Hippocampal formation (tissue), 2 donors: ENCODE measurements at regions not wholly inside any gene's neighbourhood (a gene's known extent, or its start where the extent isn't known, plus 50 kb on each side); places are given as distances from the start of the nearest gene placed in this dataset.

ENCODE experiments used
- DNase-seq, 2 donors: peaks; one replicate each; lab custom pipeline; 2025; lab: John Stamatoyannopoulos, UW

GRCh38 chr20:11820838-11821237 is 96.9 kb upstream of the BTBD3 start:
- no peak for DNase-seq

GRCh38 chr20:11822540-11822794 is 95.2 kb upstream of the BTBD3 start:
- no peak for DNase-seq

- peak in 1 of 2 donors; percentile 18 for DNase-seq
These were observed 91.4 kb upstream of the BTBD3 start for GRCh38 chr20:11826334-11826733.

DNA sequence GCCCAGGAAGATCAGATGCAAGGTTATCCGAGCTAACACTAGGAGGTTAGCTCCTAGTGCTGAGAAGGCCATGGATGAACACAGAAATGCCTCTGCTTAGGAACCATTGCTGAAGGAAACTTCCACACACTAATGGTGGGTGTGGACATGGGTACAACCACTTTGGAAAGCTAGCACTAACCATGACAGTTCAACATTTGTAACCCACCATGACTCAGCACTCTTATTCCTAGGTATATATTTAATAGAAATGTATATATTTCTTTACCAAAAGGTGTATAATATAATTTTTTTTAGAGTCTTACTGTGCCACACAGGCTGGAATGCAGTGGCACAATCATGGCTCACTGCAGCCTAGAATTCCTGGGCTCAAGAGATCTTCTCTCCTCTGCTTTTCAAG is 85.3 kb upstream of the BTBD3 start:
- DNase-seq: no peak

GRCh38 chr20:11832851-11833250 is 84.8 kb upstream of the BTBD3 start:
- DNase-seq: no peak

DNA sequence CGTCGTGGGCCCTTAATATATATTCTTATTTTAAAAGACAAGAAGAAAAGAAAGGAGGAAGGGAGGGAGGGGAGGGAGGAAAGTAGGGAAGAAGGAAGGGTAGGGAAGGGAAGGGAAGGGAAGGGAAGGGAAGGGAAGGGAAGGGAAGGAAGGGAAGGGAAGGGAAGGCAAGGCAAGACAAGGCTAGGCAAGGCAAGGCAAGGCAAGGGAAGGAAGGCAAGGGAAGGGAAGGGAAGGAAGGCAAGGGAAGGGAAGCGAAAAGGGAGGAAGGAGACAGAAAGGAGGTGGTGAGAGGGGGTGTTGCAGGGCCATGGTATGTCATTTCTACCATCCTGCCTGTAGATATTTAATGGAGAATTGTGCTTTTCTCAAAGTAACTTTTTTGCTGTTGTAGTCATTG is 83.9 kb upstream of the BTBD3 start:
- DNase-seq: no peak

GRCh38 chr20:11838076-11838636 is 79.5 kb upstream of the BTBD3 start:
- no peak for DNase-seq

GRCh38 chr20:11841972-11842461 is 75.7 kb upstream of the BTBD3 start:
- no peak for DNase-seq

DNA sequence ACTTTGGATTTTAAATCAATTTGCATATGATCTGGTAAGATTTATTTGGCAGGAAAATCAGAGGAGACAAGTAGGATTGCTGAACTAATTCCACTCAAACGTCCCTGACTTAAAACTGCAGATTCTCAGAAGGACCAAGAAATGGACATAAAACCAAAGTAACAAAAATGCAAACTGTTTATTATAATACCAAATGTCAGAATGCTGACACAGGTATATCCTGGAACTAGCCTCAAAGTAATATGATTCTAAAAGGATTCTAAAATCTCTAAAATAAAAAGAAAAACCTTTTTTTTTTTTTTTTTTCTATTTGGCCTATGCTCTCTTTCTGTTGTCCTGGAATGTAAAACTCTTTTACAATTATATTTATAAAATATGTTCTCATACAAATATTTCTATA is 74.4 kb upstream of the BTBD3 start:
- no peak for DNase-seq

- no peak for DNase-seq
These were observed 73.0 kb upstream of the BTBD3 start for GRCh38 chr20:11844691-11845090.

- no peak for DNase-seq
These were observed 72.4 kb upstream of the BTBD3 start for GRCh38 chr20:11845340-11845739.

DNA sequence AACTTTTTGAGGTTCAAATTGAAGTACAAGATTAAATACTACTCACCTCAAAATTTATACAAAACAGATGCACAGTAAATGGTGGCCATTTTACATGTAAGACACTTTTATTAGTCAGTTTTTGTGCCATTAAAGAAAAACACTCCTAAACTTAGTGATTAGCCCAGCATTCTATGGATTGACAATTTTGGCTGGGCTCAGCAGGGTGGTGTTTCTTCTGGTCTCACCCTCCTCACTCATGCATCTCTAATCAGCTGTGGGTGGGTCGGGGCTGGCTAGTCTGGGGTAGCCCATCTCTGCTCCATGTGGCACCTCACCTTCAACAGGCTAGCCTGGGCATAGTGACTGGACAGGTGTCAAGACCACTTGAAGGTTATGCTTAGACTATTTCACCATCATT is 71.6 kb upstream of the BTBD3 start:
- no peak for DNase-seq

GRCh38 chr20:11847827-11848226 is 69.9 kb upstream of the BTBD3 start:
- no peak for DNase-seq

DNA sequence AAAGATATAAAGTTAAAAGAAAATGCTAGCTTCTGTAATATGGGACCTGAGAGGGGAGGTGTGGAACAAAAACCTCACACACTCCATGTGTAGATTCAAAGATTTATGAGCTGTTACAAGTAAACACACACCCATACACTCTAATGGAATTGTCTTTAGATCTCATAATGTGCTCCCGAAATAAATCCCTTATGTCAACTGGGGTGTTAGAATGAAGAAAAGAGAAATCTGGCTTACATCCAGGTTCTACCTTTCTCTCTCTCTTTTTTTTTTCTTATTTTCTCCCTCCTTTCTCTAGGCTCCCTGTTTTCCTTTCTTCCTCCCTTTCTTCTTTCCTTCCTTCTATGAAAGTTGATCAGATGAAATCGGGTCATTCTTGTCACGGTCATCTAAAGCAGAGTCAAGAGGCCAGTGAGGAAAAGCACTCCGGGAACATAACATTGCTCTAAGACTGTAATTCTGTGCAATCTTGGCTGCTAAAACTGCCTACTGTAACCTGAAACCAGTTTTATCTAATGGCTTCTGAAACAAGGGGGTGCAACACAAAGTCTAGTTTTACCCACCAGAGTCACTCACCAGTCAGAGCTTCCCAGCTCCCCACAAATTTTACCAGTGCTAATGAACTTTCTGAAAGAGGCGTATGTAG is 68.3 kb upstream of the BTBD3 start:
- no peak for DNase-seq

- DNase-seq: no peak
These were observed 67.6 kb upstream of the BTBD3 start for GRCh38 chr20:11849976-11850670.

- DNase-seq: no peak
These were observed 66.8 kb upstream of the BTBD3 start for GRCh38 chr20:11850901-11851300.

DNA sequence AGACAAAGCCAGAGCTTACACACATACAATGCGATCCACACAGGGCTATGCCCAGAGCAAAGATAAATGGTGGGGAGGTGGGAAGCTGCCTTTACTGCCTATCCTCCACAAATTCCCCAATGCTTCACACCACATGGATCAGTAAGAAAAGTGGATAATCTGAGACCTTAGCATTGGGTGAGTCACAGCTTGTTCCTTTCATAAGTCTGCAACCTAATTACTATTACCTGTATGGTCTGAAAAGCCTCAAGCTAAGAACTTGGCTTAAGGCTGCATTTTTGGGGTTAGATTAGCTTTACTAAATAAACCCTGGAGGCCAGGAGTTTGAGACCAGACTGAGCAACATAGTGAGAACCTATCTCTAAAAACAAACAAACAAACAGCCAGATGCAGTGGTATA is 66.0 kb upstream of the BTBD3 start:
- no peak for DNase-seq

DNA sequence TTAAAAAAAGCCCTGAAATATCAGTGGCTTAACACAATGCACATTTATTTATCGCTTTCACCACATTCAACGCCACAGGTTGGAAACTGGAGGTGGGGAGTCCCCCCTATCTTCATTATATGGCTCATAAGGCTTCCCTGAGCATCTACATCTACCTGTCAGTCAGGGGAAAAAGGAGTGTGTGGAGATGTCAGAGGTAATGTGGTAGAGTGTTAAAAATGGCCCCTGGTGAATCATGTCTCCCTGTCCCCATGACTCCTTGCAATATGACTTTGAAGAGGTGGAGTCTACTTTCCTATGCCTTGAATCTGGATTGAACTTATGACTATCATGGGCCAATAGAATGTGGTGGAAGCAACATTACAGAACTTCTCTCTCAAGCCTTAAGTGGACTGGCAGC is 65.5 kb upstream of the BTBD3 start:
- no peak for DNase-seq

- DNase-seq: no peak
These were observed 64.9 kb upstream of the BTBD3 start for GRCh38 chr20:11852811-11853210.

DNA sequence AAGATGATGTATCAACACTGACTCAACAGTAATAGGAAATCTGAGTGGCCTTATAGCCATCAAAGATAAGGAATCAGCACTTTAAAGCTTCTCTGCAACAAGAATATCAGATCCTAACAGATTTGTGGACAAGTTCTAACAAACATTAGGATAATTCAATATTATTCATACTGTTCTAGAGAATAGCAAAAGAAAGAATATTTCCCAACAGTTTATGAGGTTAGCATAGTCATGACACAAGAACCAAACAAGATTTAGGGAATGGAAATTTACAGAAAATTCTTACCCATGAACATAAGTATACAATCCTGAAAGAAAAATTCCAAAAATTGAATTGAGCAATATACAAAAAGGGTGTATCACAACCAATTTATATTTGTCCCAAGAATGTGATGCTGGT is 64.3 kb upstream of the BTBD3 start:
- no peak for DNase-seq

GRCh38 chr20:11861479-11861878 is 56.2 kb upstream of the BTBD3 start:
- DNase-seq: no peak

DNA sequence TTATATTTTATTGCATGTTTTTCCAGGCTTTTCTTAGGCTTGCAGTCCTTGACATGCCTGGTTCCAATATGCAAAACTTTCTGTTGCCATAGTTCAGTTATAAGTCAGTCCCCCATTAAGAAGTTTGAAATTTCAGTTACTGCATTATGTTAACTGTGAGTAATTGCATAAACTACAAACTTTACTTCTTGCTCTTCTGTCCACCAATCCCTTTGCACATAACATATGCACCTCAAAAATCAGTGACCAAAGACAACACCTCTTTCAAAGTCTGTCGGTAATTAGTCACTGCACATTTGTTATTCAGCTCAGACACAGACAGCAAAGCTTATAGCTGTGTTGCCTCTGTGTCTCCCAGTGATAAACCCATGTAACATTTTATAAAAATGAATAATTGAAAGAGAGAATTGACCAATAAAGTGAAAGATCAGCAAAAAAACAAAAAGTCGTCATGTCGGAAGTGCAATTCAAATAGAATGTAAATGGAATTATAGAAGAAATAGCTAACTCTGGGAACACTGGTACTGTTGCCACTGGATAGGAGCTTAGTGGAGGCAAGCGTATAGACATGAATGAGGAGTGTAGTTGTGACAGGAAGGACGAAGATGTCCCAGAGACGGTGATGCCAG is 50.3 kb upstream of the BTBD3 start:
- no peak for DNase-seq
